Suprapubic skin (tissue), 4 donors: ENCODE measurements at regions not wholly inside any gene's neighbourhood (a gene's known extent, or its start where the extent isn't known, plus 50 kb on each side); places are given as distances from the start of the nearest gene placed in this dataset.

Source experiments
- DNase-seq, 2 donors: peaks; one replicate each; pipeline ENCODE4 v3.0.0-alpha.2; 2019; ENCODE audit warnings: low spot score in 2 of 2
- H3K27ac ChIP-seq: fragments of 200-600 bp; sonication (generic); one replicate; pipeline ENCODE4 v1.5.1; 2019
- H3K27me3 ChIP-seq: fragments of 200-600 bp; sonication (generic); one replicate; pipeline ENCODE4 v1.5.1; 2019
- H3K36me3 ChIP-seq: fragments of 200-600 bp; sonication (generic); one replicate; pipeline ENCODE4 v1.5.1; 2019
- H3K4me1 ChIP-seq: fragments of 200-600 bp; sonication (generic); one replicate; pipeline ENCODE4 v1.5.1; 2019
- H3K4me3 ChIP-seq: fragments of 200-600 bp; sonication (generic); one replicate; pipeline ENCODE4 v1.5.1; 2019; ENCODE audit warnings: mild to moderate bottlenecking
- H3K9me3 ChIP-seq: fragments of 200-600 bp; sonication (generic); one replicate; pipeline ENCODE4 v1.5.1; 2019
- CTCF ChIP-seq, 2 donors: fragments of 200-600 bp in 1 of 2; fragments of 450-650 bp in 1 of 2; sonication (generic) in 1 of 2; IDR thresholded peaks; one replicate each; pipeline ENCODE4 v1.5.1; 2016 to 2019; ENCODE audit warnings: antibody characterized with exemption in 2 of 2, mild to moderate bottlenecking in 1 of 2, moderate library complexity in 1 of 2
- EP300 ChIP-seq: sonication (generic); formaldehyde crosslinking; IDR thresholded peaks from one replicate; pipeline ENCODE4 v1.6.1; 2017; ENCODE audit warnings: antibody characterized with exemption
- POLR2A ChIP-seq, 2 donors: fragments of 450-650 bp; IDR thresholded peaks; one replicate each; pipeline ENCODE4 v1.6.1; 2017; ENCODE audit warnings: antibody characterized with exemption in 2 of 2, mild to moderate bottlenecking in 2 of 2, moderate library complexity in 2 of 2
- POLR2AphosphoS5 ChIP-seq, 3 donors: sonication (generic); formaldehyde crosslinking; IDR thresholded peaks; one replicate each; pipeline ENCODE4 v1.6.1; 2017; ENCODE audit warnings: antibody characterized with exemption in 3 of 3
- WGBS: methylation state at CpG from one replicate; pipeline ENCODE4 v1.1.5; 2018; 5-methylcytosine and 5-hydroxymethylcytosine counted together

- Histone ChIP-seq H3K4me3 (no peak overlapping the region), H3K27ac (no peak overlapping the region), H3K36me3 (no peaks in the 10 kb centered on the region), H3K27me3 (no peaks in the 10 kb centered on the region), H3K4me1 (no peaks in the 10 kb centered on the region), H3K9me3 (no peaks in the 10 kb centered on the region)
- WGBS = 61% methylated on average over 1 of the region's 1 CpG
- DNase-seq = no peak
- TF ChIP-seq POLR2A (IDR thresholded peaks at IDR 0.05) (no peak), POLR2AphosphoS5 (IDR thresholded peaks at IDR 0.05) (no peak), EP300 (no peak), CTCF (IDR thresholded peaks at IDR 0.05) (no peak)
Observed at GRCh38 chr1:187716160-187716559, 887.4 kb downstream of the PLA2G4A start.

DNA sequence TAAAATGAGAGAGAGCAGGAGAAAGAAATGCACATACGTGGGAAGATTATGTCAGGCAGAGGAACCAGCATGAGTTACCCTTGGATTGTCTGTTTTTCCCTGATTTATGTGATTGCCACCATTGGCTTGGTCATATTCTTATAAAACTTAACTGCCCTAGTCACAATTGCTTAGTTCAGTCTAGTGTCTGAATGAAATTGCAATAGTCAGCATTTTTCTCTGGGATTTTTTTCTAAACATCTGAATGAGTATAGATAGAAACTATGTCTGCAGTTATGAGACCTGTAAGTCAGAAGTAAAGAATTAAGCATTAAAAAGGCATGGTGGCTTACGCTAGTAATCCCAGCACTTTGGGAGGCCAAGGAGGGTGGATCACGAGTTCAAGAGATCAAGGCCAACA lies 889.8 kb downstream of the PLA2G4A start:
- WGBS = 76% methylated on average over 3 of the region's 3 CpGs
- TF ChIP-seq EP300 = no peak
- TF ChIP-seq POLR2AphosphoS5 (IDR thresholded peaks at IDR 0.05) = no peak
- no peak for TF ChIP-seq CTCF (IDR thresholded peaks at IDR 0.05)
- no peak for TF ChIP-seq POLR2A (IDR thresholded peaks at IDR 0.05)
- H3K4me3 ChIP-seq = no peak overlapping the region
- no peak for DNase-seq
- H3K27ac ChIP-seq = no peak overlapping the region
- H3K36me3 ChIP-seq = no peaks in the 10 kb centered on the region
- no peaks in the 10 kb centered on the region for H3K9me3 ChIP-seq
- H3K4me1 ChIP-seq = no peaks in the 10 kb centered on the region
- no peaks in the 10 kb centered on the region for H3K27me3 ChIP-seq

GRCh38 chr1:187721216-187721615 lies 892.5 kb downstream of the PLA2G4A start:
- no peak for DNase-seq
- Histone ChIP-seq H3K27me3 (no peaks in the 10 kb centered on the region), H3K36me3 (no peaks in the 10 kb centered on the region), H3K4me3 (no peak overlapping the region), H3K9me3 (no peaks in the 10 kb centered on the region), H3K27ac (no peak overlapping the region), H3K4me1 (no peaks in the 10 kb centered on the region)
- TF ChIP-seq CTCF (IDR thresholded peaks at IDR 0.05) = no peak
- no peak for TF ChIP-seq EP300
- TF ChIP-seq POLR2A (IDR thresholded peaks at IDR 0.05) = no peak
- no peak for TF ChIP-seq POLR2AphosphoS5 (IDR thresholded peaks at IDR 0.05)

DNA sequence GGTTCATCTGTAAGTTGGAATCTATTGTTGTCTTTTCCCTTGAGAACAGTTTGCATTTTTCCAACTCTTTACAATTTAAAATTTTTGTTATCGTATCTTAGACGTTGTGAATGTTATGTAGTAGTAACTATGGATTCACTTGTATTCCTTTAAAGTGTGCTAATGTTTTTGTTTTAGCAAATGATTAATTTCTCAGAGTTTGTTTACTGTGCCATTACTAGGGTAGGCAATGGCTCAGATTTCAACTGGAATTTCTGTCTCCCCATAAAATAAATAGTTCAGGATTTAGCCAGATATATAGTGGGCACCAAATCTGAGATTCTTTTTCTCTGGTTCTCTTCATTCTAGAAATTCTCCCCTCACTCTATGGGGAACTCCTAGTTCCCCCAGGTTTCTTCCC lies 896.5 kb downstream of the PLA2G4A start:
- TF ChIP-seq CTCF (IDR thresholded peaks at IDR 0.05) = no peak
- DNase-seq = no peak
- Histone ChIP-seq H3K4me3 (no peak overlapping the region), H3K9me3 (no peaks in the 10 kb centered on the region), H3K4me1 (no peaks in the 10 kb centered on the region), H3K36me3 (no peaks in the 10 kb centered on the region), H3K27me3 (no peaks in the 10 kb centered on the region), H3K27ac (no peak overlapping the region)
- WGBS = 76% methylated on average over 2 of the region's 2 CpGs

GRCh38 chr1:187733232-187733631 lies 904.5 kb downstream of the PLA2G4A start:
- TF ChIP-seq CTCF (IDR thresholded peaks at IDR 0.05) (no peak), POLR2A (IDR thresholded peaks at IDR 0.05) (no peak), EP300 (no peak), POLR2AphosphoS5 (IDR thresholded peaks at IDR 0.05) (no peak)
- no peaks in the 10 kb centered on the region for H3K9me3 ChIP-seq
- no peak for DNase-seq
- no peaks in the 10 kb centered on the region for H3K27me3 ChIP-seq
- 69% methylated on average over 1 of the region's 1 CpG for WGBS
- H3K27ac ChIP-seq = no peak overlapping the region
- H3K4me3 ChIP-seq = no peak overlapping the region
- no peaks in the 10 kb centered on the region for H3K4me1 ChIP-seq
- no peaks in the 10 kb centered on the region for H3K36me3 ChIP-seq
